GM12891 (cell line): ENCODE measurements at regions not wholly inside any gene's neighbourhood (a gene's known extent, or its start where the extent isn't known, plus 50 kb on each side); places are given as distances from the start of the nearest gene placed in this dataset.

Experiments used
- DNase-seq: peaks from one replicate; pipeline ENCODE4 v3.0.0; 2011; ENCODE audit warnings: low spot score; ENCODE audit not compliant: insufficient read length
- FAIRE-seq: peaks from 2 replicates; lab custom pipeline; 2011; peaks lifted over from hg19 to GRCh38; lab: Jason Lieb, UNC
- PAX5 ChIP-seq: IDR thresholded peaks from 2 replicates; pipeline ENCODE4 v1.6.1; 2011; ENCODE audit warnings: low read length, moderate library complexity, mild to moderate bottlenecking; ENCODE audit not compliant: insufficient read depth, severe bottlenecking
- POLR2A ChIP-seq: IDR thresholded peaks from 2 replicates; pipeline ENCODE4 v1.6.1; 2011; ENCODE audit warnings: low read depth, low read length, control low read depth
- POLR2AphosphoS5 ChIP-seq: IDR thresholded peaks from 2 replicates; pipeline ENCODE4 v1.6.1; 2011; ENCODE audit warnings: low read depth, low read length, control low read depth
- POU2F2 ChIP-seq: IDR thresholded peaks from 2 replicates; pipeline ENCODE4 v1.6.1; 2011; ENCODE audit warnings: low read depth, mild to moderate bottlenecking, control low read depth, low read length, moderate library complexity
- SPI1 ChIP-seq: IDR thresholded peaks from 2 replicates; pipeline ENCODE4 v1.6.1; 2011; ENCODE audit warnings: low read depth, low read length, control low read depth
- TAF1 ChIP-seq: IDR thresholded peaks from 2 replicates; pipeline ENCODE4 v1.6.1; 2011; ENCODE audit warnings: low read depth, low read length, control low read depth

DNA sequence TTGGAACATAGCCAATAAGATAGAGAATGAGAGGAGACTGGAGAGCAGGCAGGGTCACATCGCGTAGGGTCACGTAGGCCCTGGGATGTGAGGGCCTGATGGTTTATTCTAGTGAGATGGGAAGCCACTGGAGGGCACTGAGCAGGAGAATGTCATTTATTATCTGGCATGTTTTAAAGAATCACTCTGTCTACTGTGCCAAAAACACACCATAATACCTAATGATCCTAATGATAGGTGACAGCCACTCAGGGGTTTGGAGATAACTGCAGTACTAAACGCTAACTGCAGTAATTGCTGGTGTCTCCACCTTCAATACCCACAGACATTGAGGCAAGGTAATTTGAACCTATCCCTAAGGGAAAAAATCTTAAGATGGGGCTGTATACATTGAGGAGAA is 185.4 kb downstream of the TTLL7 start:
- TF ChIP-seq PAX5 (no peak), POLR2A (no peak), POLR2AphosphoS5 (no peak), SPI1 (no peak), TAF1 (no peak), POU2F2 (no peak)
- no peak for FAIRE-seq
- DNase-seq, result no peak

GRCh38 chr1:83810144-83810543 is 188.8 kb downstream of the TTLL7 start:
- TF ChIP-seq PAX5 (no peak), POU2F2 (no peak), TAF1 (no peak), POLR2AphosphoS5 (no peak), POLR2A (no peak), SPI1 (no peak)
- no peak for FAIRE-seq
- DNase-seq, result no peak

GRCh38 chr1:83808536-83808935 is 190.4 kb downstream of the TTLL7 start:
- TF ChIP-seq TAF1 (no peak), PAX5 (no peak), POU2F2 (no peak), POLR2AphosphoS5 (no peak), SPI1 (no peak), POLR2A (no peak)
- DNase-seq (no peak), FAIRE-seq (no peak)

DNA sequence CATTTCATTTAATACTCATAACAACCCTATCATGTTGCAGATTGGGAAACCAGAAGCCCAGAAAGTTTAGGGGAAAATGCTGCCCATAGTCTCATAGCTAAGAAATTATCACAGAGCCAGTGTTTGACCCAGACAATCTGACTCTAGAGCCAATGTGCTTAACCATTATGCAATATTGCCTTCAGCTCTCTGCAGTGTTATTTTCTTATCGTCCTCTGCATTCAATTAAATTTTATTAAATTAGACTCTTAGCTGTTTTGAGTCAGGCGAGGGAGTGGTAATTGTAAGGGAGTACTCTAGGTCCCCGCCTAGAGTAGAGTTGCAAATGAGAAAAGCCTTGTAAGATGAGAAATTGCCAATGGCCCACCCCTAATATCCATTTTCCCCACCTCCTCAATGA is 191.1 kb downstream of the TTLL7 start:
- FAIRE-seq, result no peak
- no peak for DNase-seq
- TF ChIP-seq PAX5 (no peak), POU2F2 (no peak), TAF1 (no peak), POLR2AphosphoS5 (no peak), SPI1 (no peak), POLR2A (no peak)

- FAIRE-seq (no peak), DNase-seq (no peak)
- TF ChIP-seq POLR2AphosphoS5 (no peak), TAF1 (no peak), POU2F2 (no peak), POLR2A (no peak), SPI1 (no peak), PAX5 (no peak)
Observed at GRCh38 chr1:83807231-83807630, 191.7 kb downstream of the TTLL7 start.

GRCh38 chr1:83805921-83806320 is 193.0 kb downstream of the TTLL7 start:
- DNase-seq, result no peak
- FAIRE-seq, result no peak
- TF ChIP-seq TAF1 (no peak), PAX5 (no peak), POLR2A (no peak), SPI1 (no peak), POLR2AphosphoS5 (no peak)

- DNase-seq, result no peak
- TF ChIP-seq POLR2AphosphoS5 (no peak), PAX5 (no peak), TAF1 (no peak), SPI1 (no peak), POLR2A (no peak), POU2F2 (no peak)
- FAIRE-seq, result no peak
Observed at GRCh38 chr1:83802460-83803152, 196.3 kb downstream of the TTLL7 start.

- TF ChIP-seq POU2F2, result no peak
- no peak for TF ChIP-seq PAX5
- no peak for TF ChIP-seq TAF1
- TF ChIP-seq SPI1, result no peak
- TF ChIP-seq POLR2AphosphoS5, result no peak
- TF ChIP-seq POLR2A, result no peak
- no peak for FAIRE-seq
- no peak for DNase-seq
Observed at GRCh38 chr1:83802023-83802422, 196.9 kb downstream of the TTLL7 start.

- TF ChIP-seq POLR2A (no peak), POU2F2 (no peak), TAF1 (no peak), PAX5 (no peak), SPI1 (no peak), POLR2AphosphoS5 (no peak)
- DNase-seq, result no peak
- FAIRE-seq, result no peak
Observed at GRCh38 chr1:83800066-83800465, 198.9 kb downstream of the TTLL7 start.

- TF ChIP-seq PAX5 (no peak), POU2F2 (no peak), SPI1 (no peak)
- no peak for DNase-seq
- FAIRE-seq, result no peak
Observed at GRCh38 chr1:83799594-83799993, 199.3 kb downstream of the TTLL7 start.
